Activated CD4-positive, CD25-positive, alpha-beta regulatory T cell treated with anti-CD3 and anti-CD28 coated beads, Interleukin-2, amount 50 U/mL, for 72 hours (primary cell): ENCODE measurements at regions not wholly inside any gene's neighbourhood (a gene's known extent, or its start where the extent isn't known, plus 50 kb on each side); places are given as distances from the start of the nearest gene placed in this dataset.

Source experiments
- DNase-seq: peaks from one replicate; pipeline ENCODE4 v3.0.0; 2021

DNA sequence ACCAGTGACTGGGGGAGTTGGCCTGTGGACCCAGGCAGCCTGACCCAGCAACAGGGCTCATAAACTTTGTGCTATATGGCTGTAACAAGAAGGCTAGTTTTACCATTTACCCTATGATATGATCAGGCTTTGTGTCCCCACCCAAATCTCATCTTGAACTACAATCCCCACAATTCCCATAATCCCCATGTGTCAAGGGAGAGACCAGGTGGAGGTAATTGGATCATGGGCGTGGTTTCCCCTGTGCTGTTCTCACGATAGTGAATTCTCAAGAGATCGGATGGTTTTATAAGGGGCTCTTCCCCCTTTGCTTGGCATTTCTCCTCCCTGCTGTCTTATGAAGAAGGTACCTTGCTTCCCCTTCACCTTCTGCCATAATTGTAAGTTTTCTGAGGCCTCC, 111.2 kb upstream of the NLRP1 start:
- DNase-seq = no peak

DNA sequence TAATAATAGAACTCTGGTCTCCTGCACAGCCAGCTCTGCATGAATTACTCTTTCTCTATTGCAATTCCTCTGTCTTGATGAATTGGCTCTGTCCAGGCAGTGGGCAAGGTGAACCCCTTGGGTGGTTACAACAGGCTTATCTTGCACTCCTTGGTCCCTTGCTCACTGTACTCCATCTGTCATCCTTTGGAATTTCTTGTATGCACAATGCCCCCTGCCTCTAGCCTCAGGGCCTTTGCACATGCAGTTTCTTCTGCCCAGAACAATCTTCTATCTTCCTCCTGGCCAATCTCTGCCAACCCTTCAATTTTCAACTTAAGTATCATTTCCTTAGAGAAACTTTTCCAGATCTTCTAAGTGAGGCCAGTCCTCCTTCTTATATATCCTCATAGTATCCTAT, 114.7 kb upstream of the NLRP1 start:
- DNase-seq = no peak

- no peak for DNase-seq
These were observed 115.5 kb upstream of the NLRP1 start for GRCh38 chr17:5699814-5700213.

DNA sequence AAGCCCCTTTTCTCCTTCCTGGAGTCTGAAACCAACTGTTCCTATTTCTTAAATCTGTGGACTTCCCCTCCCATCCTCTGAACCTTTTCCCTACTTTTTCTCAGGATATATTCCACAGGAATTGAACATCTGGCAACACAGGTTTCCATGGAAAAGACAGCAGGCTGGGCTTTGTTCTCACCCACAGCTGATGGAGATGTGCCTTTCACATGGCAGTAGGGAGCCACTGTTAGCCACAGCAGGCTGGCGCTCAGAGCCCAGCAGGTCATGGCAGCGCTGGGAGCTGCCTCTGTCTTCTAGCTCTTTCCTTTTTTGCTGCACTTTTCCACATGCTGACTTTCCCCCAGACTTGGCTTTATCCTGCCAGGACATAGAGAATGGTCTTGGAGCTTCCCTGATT, 116.4 kb upstream of the NLRP1 start:
- DNase-seq = no peak

DNA sequence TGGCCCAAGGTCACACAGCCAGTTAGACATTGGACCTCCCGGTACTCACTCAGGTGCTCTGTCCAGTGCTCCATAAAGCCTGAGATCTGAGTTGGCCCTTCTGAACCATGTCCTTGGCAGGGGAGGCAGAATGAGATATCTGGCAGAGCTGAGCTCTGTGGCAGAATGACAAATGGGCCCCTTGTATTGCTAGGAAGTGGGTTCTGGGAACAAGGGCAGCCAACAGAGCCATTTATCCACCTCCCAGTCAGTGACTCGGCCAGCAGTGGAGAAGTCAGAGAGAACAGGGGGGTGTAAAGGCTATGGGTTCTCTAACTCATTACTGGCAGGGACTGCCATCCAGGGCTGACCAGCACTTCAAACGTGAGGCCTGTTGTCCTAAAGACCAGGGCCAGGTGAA, 117.1 kb upstream of the NLRP1 start:
- DNase-seq = no peak

DNA sequence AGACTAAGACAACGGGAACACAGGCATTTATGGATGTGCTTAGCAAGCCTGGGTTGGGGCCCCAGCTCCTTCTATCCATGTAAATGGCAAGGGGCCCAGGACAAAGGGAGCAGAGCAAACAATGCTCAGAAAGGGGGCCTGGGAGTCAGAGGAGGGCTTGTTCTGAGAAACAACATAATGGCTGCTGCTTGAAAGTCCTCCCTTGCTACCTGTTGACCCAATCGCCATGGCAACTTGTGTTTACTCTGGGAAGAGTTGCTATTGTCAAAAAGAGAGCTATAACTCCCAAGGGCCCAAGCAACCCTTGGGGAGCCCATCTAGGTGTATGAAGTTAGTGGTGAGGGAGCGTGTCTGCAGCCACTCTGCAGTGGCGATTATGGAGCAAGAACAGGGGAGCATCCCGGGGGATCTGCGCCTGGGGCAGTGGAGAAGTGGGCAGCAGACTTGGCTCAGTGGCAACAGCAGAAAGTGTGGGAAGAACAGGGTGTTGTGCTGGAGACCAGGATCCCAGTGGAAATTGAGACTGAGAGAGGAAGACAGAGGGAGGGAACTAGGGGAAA, 118.7 kb upstream of the NLRP1 start:
- DNase-seq = no peak

DNA sequence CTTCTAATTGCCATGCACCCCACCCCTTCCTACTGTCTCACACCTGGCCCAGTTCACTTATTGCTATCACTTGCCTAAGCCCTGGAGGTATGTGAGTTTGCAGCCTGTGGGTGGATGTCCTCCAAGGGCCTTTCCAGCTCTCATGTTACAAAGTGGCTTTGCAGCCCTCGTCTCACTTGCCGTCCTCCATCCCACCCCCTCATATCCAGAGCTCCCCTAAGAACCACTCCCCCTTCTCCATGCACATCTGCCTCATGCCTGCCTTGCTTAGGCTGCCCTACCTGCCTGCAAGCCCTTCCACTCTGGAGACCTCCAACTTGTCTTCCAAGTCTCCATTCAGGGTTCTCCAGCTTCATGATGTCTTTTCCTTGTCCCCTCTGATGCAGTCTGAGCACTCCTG, 119.4 kb upstream of the NLRP1 start:
- no peak for DNase-seq

- no peak for DNase-seq
These were observed 121.0 kb upstream of the NLRP1 start for GRCh38 chr17:5705081-5705875.

- DNase-seq = no peak
These were observed 121.7 kb upstream of the NLRP1 start for GRCh38 chr17:5705876-5706576.

- DNase-seq = peak; percentile 55
These were observed 122.4 kb upstream of the NLRP1 start for GRCh38 chr17:5706577-5707210.

DNA sequence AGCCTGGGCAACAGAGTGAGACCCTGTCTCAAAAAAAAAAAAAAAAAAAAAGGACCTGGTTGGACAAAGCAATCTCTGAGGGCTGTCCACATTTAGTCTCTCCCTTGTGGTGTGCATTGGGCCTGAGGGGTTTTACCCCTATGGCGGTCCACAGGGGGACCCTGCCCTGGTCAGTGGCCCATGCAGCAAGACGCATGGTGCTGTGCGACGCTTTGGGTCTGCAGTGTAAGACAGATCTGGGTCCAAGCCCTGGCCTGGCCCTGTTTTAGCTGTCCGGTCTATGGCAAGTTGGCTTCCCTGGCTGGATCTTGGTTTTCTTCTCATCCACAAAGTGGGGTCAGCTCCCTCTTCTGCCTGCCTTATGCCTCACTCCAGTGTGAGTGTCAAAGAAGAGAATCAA, 123.2 kb upstream of the NLRP1 start:
- no peak for DNase-seq

GRCh38 chr17:5708344-5708743, 124.0 kb upstream of the NLRP1 start:
- DNase-seq = no peak

DNA sequence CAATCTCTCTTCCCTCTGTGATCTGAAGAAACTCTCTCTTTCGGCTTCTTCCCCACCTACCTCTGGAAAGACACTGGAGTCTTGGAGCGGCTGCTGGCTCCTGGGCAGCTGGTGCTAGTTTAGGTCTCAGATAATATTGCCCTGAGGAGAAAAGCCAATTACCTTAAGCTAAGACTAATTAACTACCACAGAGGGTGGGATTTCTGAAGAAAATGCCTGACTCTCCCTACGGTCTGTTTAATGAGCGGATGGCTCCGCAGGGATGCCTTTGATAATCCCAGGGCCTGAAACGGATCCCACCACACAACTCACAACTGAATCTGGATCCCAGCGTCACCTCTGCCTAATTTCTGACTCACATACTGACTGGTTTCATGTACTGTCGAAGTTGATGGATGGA, 127.0 kb upstream of the NLRP1 start:
- no peak for DNase-seq

DNA sequence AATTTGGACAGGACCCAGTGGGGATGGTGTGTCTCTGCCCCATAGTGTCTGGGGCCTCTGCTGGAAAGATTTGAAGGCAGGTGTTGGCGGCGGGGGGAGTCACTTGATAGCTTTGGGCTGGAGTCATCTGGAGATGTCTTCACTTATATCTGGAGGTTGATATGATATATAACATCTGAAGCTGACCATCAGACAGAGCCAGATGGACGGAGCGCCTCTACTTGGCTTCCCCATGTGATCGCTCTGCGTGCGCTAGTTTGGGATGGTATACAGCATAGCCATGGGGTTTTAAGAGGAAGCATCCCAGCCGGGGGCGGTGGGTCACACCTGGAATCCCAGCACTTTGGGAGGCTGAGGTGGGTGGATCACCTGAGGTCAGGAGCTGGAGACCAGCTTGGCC, 130.7 kb upstream of the NLRP1 start:
- DNase-seq = no peak

DNA sequence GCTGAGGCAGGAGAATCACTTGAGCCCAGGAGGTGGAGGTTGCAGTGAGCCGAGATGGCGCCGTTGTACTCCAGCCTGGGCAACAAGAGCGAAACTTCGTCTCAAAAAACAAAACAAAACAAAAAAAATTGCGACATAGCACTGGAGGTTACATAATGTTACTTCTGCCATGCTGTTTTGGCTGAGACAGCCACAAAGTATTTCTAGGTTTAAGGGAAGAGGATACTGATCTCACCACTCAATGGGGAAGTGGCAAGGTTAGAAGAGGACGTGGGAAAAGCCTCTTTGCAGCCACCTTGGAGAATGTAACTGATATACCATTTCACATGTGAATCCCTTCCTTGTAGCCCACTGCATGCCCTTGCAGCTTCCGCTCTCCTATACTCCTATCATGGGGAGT, 131.2 kb upstream of the NLRP1 start:
- no peak for DNase-seq

- no peak for DNase-seq
These were observed 134.4 kb upstream of the NLRP1 start for GRCh38 chr17:5718726-5719125.

DNA sequence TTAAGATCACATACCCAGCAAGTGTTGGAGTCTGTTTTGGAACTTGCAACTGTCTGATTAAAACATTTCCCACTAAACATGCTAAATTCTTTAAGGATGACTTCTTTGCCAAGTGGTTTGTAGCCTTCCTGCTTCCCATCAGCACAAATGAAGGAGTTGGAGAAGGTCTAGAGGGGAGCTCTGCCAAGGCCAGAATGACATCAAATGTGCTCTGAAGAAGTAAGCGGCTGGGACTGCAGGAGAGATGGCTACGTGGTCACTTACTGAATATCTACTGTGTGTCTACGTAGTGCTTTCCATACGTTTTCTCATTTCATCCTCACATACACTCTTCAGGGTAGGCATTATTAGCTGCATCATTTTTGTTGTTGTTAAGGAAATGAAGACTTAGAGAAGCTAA, 135.7 kb upstream of the NLRP1 start:
- no peak for DNase-seq

- no peak for DNase-seq
These were observed 146.1 kb upstream of the NLRP1 start for GRCh38 chr17:5730373-5730772.

- DNase-seq = no peak
These were observed 156.6 kb upstream of the NLRP1 start for GRCh38 chr17:5740937-5741336.

DNA sequence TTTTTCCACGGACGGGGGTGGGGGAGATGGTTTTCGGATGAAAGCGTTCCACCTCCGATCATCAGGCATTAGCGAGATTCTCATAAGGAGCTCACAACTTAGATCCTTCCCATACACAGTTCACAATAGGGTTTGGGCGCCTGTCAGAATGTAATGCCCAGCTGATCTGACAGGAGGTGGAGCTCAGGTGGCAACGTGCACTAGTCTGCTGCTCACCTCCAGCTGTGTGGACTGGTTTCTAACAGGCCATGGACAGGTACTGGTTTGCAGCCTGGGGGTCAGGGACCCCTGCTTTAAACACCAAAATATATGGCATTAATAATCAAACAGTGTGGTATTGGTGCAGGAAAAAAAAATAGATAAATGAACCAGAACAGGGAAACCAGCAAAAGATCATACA, 157.5 kb upstream of the NLRP1 start:
- no peak for DNase-seq

GRCh38 chr17:5745111-5745813, 161.0 kb upstream of the NLRP1 start:
- DNase-seq = no peak

- DNase-seq = no peak
These were observed 163.0 kb upstream of the NLRP1 start for GRCh38 chr17:5747276-5747675.

- DNase-seq = no peak
These were observed 163.7 kb upstream of the NLRP1 start for GRCh38 chr17:5747964-5748363.
